ENCODE measurements at regions not wholly inside any gene's neighbourhood (a gene's known extent, or its start where the extent isn't known, plus 50 kb on each side); places are given as distances from the start of the nearest gene placed in this dataset.
"Not testable (repeated sequence)": the region's sequence is repeated elsewhere in the genome, so short reads cannot be mapped to it uniquely, and the experiment has no call there.

GRCh38 chr7:131945313-131945911 is 389.0 kb upstream of the PODXL start:
- no peak overlapping the region for H3K4me3 ChIP-seq (ENCODE audit: low read depth, low read length)
- WGBS = 3% methylated on average over 39 of the region's 39 CpGs

GRCh38 chr7:131944556-131945069 is 388.2 kb upstream of the PODXL start:
- no peak overlapping the region for H3K27ac ChIP-seq (ENCODE audit: low read depth)
- no peaks in the 10 kb centered on the region for H3K36me3 ChIP-seq (ENCODE audit: insufficient read depth)
- no peak overlapping the region for H3K4me3 ChIP-seq (ENCODE audit: low read depth, low read length)
- 90% methylated on average over 8 of the region's 8 CpGs for WGBS
- no peak for DNase-seq (ENCODE audit: extremely low spot score)
- H3K4me1 ChIP-seq (ENCODE audit: insufficient read depth) = no peaks in the 10 kb centered on the region

More at GRCh38 chr7:131945313-131945911, 389.0 kb upstream of the PODXL start:
- Histone ChIP-seq H3K27ac (ENCODE audit: low read depth) (no peak overlapping the region), H3K36me3 (ENCODE audit: insufficient read depth) (no peaks in the 10 kb centered on the region), H3K4me1 (ENCODE audit: insufficient read depth) (no peaks in the 10 kb centered on the region)
- no peak for DNase-seq (ENCODE audit: extremely low spot score)

- 83% methylated on average over 7 of the region's 7 CpGs for WGBS
- Histone ChIP-seq H3K36me3 (ENCODE audit: insufficient read depth) (no peaks in the 10 kb centered on the region), H3K27ac (ENCODE audit: low read depth) (no peak overlapping the region), H3K4me1 (ENCODE audit: insufficient read depth) (no peaks in the 10 kb centered on the region), H3K4me3 (ENCODE audit: low read depth, low read length) (no peak overlapping the region)
- DNase-seq (ENCODE audit: extremely low spot score) = no peak
Measured at GRCh38 chr7:131943646-131944045, 387.2 kb upstream of the PODXL start.

- H3K27ac ChIP-seq (ENCODE audit: low read depth) = no peak overlapping the region
- no peak overlapping the region for H3K4me3 ChIP-seq (ENCODE audit: low read depth, low read length)
- DNase-seq (ENCODE audit: extremely low spot score) = no peak
- 98% methylated on average over 4 of the region's 4 CpGs for WGBS
- H3K36me3 ChIP-seq (ENCODE audit: insufficient read depth) = no peaks in the 10 kb centered on the region
- H3K4me1 ChIP-seq (ENCODE audit: insufficient read depth) = no peaks in the 10 kb centered on the region
Measured at GRCh38 chr7:131943211-131943610, 386.8 kb upstream of the PODXL start.

GRCh38 chr7:131942287-131943150 is 386.1 kb upstream of the PODXL start:
- no peak overlapping the region for H3K27ac ChIP-seq (ENCODE audit: low read depth)
- no peak for DNase-seq (ENCODE audit: extremely low spot score)
- no peak overlapping the region for H3K4me3 ChIP-seq (ENCODE audit: low read depth, low read length)
- H3K4me1 ChIP-seq (ENCODE audit: insufficient read depth) = no peaks in the 10 kb centered on the region
- 90% methylated on average over 11 of the region's 11 CpGs for WGBS
- no peaks in the 10 kb centered on the region for H3K36me3 ChIP-seq (ENCODE audit: insufficient read depth)

- Histone ChIP-seq H3K4me3 (ENCODE audit: low read depth, low read length) (no peak overlapping the region), H3K4me1 (ENCODE audit: insufficient read depth) (no peaks in the 10 kb centered on the region), H3K27ac (ENCODE audit: low read depth) (no peak overlapping the region), H3K36me3 (ENCODE audit: insufficient read depth) (no peaks in the 10 kb centered on the region)
- 78% methylated on average over 1 of the region's 1 CpG for WGBS
- no peak for DNase-seq (ENCODE audit: extremely low spot score)
Measured at GRCh38 chr7:131941291-131941690, 384.9 kb upstream of the PODXL start.

- H3K36me3 ChIP-seq (ENCODE audit: insufficient read depth) = no peaks in the 10 kb centered on the region
- H3K4me3 ChIP-seq (ENCODE audit: low read depth, low read length) = no peak overlapping the region
- H3K27ac ChIP-seq (ENCODE audit: low read depth) = no peak overlapping the region
- H3K4me1 ChIP-seq (ENCODE audit: insufficient read depth) = no peaks in the 10 kb centered on the region
- DNase-seq (ENCODE audit: extremely low spot score) = no peak
- 84% methylated on average over 4 of the region's 4 CpGs for WGBS
Measured at GRCh38 chr7:131940621-131941165, 384.3 kb upstream of the PODXL start.

GRCh38 chr7:131938788-131939187 is 382.4 kb upstream of the PODXL start:
- 84% methylated on average over 3 of the region's 3 CpGs for WGBS
- not testable (repeated sequence) for H3K4me1 ChIP-seq (ENCODE audit: insufficient read depth); H3K4me3 ChIP-seq (ENCODE audit: low read depth, low read length); H3K27ac ChIP-seq (ENCODE audit: low read depth); H3K36me3 ChIP-seq (ENCODE audit: insufficient read depth); DNase-seq (ENCODE audit: extremely low spot score)

GRCh38 chr7:131937868-131938267 is 381.4 kb upstream of the PODXL start:
- no peak for DNase-seq (ENCODE audit: extremely low spot score)
- Histone ChIP-seq H3K36me3 (ENCODE audit: insufficient read depth) (no peaks in the 10 kb centered on the region), H3K27ac (ENCODE audit: low read depth) (no peak overlapping the region), H3K4me3 (ENCODE audit: low read depth, low read length) (no peak overlapping the region), H3K4me1 (ENCODE audit: insufficient read depth) (no peaks in the 10 kb centered on the region)
- WGBS = 77% methylated on average over 2 of the region's 2 CpGs

GRCh38 chr7:131935180-131935579 is 378.8 kb upstream of the PODXL start:
- Histone ChIP-seq H3K4me3 (ENCODE audit: low read depth, low read length) (no peak overlapping the region), H3K36me3 (ENCODE audit: insufficient read depth) (no peaks in the 10 kb centered on the region), H3K4me1 (ENCODE audit: insufficient read depth) (no peaks in the 10 kb centered on the region), H3K27ac (ENCODE audit: low read depth) (no peak overlapping the region)
- WGBS = 74% methylated on average over 3 of the region's 3 CpGs
- DNase-seq (ENCODE audit: extremely low spot score) = no peak

GRCh38 chr7:131934452-131934851 is 378.0 kb upstream of the PODXL start:
- WGBS = 61% methylated on average over 3 of the region's 3 CpGs
- no peaks in the 10 kb centered on the region for H3K36me3 ChIP-seq (ENCODE audit: insufficient read depth)

GRCh38 chr7:131933751-131934289 is 377.4 kb upstream of the PODXL start:
- no peak for DNase-seq (ENCODE audit: extremely low spot score)
- WGBS = 75% methylated on average over 6 of the region's 6 CpGs
- no peak overlapping the region for H3K27ac ChIP-seq (ENCODE audit: low read depth)
- H3K36me3 ChIP-seq (ENCODE audit: insufficient read depth) = no peaks in the 10 kb centered on the region
- H3K4me1 ChIP-seq (ENCODE audit: insufficient read depth) = no peaks in the 10 kb centered on the region
- no peak overlapping the region for H3K4me3 ChIP-seq (ENCODE audit: low read depth, low read length)

More at GRCh38 chr7:131934452-131934851, 378.0 kb upstream of the PODXL start:
- DNase-seq (ENCODE audit: extremely low spot score) = no peak
- H3K4me1 ChIP-seq (ENCODE audit: insufficient read depth) = no peaks in the 10 kb centered on the region
- no peak overlapping the region for H3K4me3 ChIP-seq (ENCODE audit: low read depth, low read length)
- H3K27ac ChIP-seq (ENCODE audit: low read depth) = no peak overlapping the region

GRCh38 chr7:131933219-131933618 is 376.8 kb upstream of the PODXL start:
- WGBS = 92% methylated on average over 2 of the region's 2 CpGs
- H3K27ac ChIP-seq (ENCODE audit: low read depth); H3K36me3 ChIP-seq (ENCODE audit: insufficient read depth); H3K4me3 ChIP-seq (ENCODE audit: low read depth, low read length); DNase-seq (ENCODE audit: extremely low spot score); H3K4me1 ChIP-seq (ENCODE audit: insufficient read depth): not testable (repeated sequence)

All from urinary bladder (tissue), 3 donors.